Endodermal cell (in vitro differentiated cells): ENCODE measurements at regions not wholly inside any gene's neighbourhood (a gene's known extent, or its start where the extent isn't known, plus 50 kb on each side); places are given as distances from the start of the nearest gene placed in this dataset.

Experiments used
- DNase-seq: peaks from one replicate; pipeline ENCODE4 v3.0.0-alpha.2; 2017
- H3K27ac ChIP-seq: 2 replicates; pipeline ENCODE4 v1.5.1; 2013; ENCODE audit warnings: mild to moderate bottlenecking, low read depth, low read length, moderate library complexity
- H3K27me3 ChIP-seq: 2 replicates; pipeline ENCODE4 v1.6.1; 2013; ENCODE audit warnings: mild to moderate bottlenecking, low read length, moderate library complexity; ENCODE audit not compliant: insufficient read depth, control insufficient read depth, poor library complexity, severe bottlenecking
- H3K36me3 ChIP-seq: 2 replicates; pipeline ENCODE4 v1.7.0; 2013; ENCODE audit warnings: mild to moderate bottlenecking, low read length, moderate library complexity; ENCODE audit not compliant: control insufficient read depth, insufficient read depth
- H3K4me1 ChIP-seq: one replicate; pipeline ENCODE4 v1.7.0; 2013; ENCODE audit warnings: low read length; ENCODE audit not compliant: control insufficient read depth, insufficient read depth
- H3K4me3 ChIP-seq: 2 replicates; pipeline ENCODE4 v1.5.1; 2013; ENCODE audit warnings: mild to moderate bottlenecking, low read length, moderate library complexity
- H3K9ac ChIP-seq: 2 replicates; pipeline ENCODE4 v1.6.1; 2013; ENCODE audit warnings: mild to moderate bottlenecking, low read length, moderate library complexity; ENCODE audit not compliant: poor library complexity, severe bottlenecking; ENCODE audit errors: extremely low read depth
- H3K9me3 ChIP-seq: 2 replicates; pipeline ENCODE4 v1.6.1; 2013; ENCODE audit warnings: mild to moderate bottlenecking, low read length, moderate library complexity; ENCODE audit not compliant: control insufficient read depth
- H3K27ac Mint-ChIP-seq: 2 replicates; pipeline ENCODE4 v1.8.0; 2020; ENCODE audit warnings: mixed read lengths
- H3K27me3 Mint-ChIP-seq: 2 replicates; pipeline ENCODE4 v1.8.0; 2021; ENCODE audit warnings: mild to moderate bottlenecking, mixed read lengths; ENCODE audit not compliant: insufficient read depth
- H3K36me3 Mint-ChIP-seq: 2 replicates; pipeline ENCODE4 v1.8.0; 2020; ENCODE audit warnings: low read depth, mixed read lengths
- H3K4me1 Mint-ChIP-seq: 2 replicates; pipeline ENCODE4 v1.8.0; 2020; ENCODE audit warnings: mixed read lengths
- H3K4me3 Mint-ChIP-seq: 2 replicates; pipeline ENCODE4 v1.8.0; 2020; ENCODE audit warnings: mild to moderate bottlenecking, moderate library complexity, mixed read lengths
- H3K9me3 Mint-ChIP-seq: 2 replicates; pipeline ENCODE4 v1.8.0; 2020; ENCODE audit warnings: mild to moderate bottlenecking, mixed read lengths
- CTCF ChIP-seq: fragments of 200-600 bp; sonication (generic); conservative IDR thresholded peaks from 2 replicates; pipeline ENCODE4 v1.5.0; 2021; ENCODE audit warnings: antibody characterized with exemption, mild to moderate bottlenecking
- WGBS, 2 experiments: methylation state at CpG; one replicate each; pipeline versions ENCODE4 v1.1.5 to v1.1.7; 2013; ENCODE audit warnings: missing lambda C conversion rate in 2 of 2, mixed read lengths in 1 of 2; ENCODE audit not compliant: insufficient coverage in 1 of 2, insufficient read length in 1 of 2; 5-methylcytosine and 5-hydroxymethylcytosine counted together

GRCh38 chr1:38563942-38564735 is 295.4 kb downstream of the RRAGC start:
- TF ChIP-seq CTCF: no peak
- Mint-ChIP-seq H3K4me3 (no peak overlapping the region), H3K9me3 (no peaks in the 10 kb centered on the region), H3K27ac (no peak overlapping the region), H3K27me3 (peaks cover 49% of the 10 kb centered on the region), H3K4me1 (peaks cover 5% of the 10 kb centered on the region), H3K36me3 (no peaks in the 10 kb centered on the region)
- WGBS, 2 experiments: 92 to 95% methylated on average over 3 to 7 of the region's 7 CpGs
- no peak for DNase-seq
- H3K9me3 ChIP-seq: no peaks in the 10 kb centered on the region
- H3K9ac ChIP-seq: no peak overlapping the region
- no peak overlapping the region for H3K4me3 ChIP-seq
- peaks cover 18% of the 10 kb centered on the region for H3K27me3 ChIP-seq
- no peak overlapping the region for H3K27ac ChIP-seq
- H3K36me3 ChIP-seq: no peaks in the 10 kb centered on the region
- H3K4me1 ChIP-seq: no peaks in the 10 kb centered on the region

- H3K27me3 ChIP-seq: peaks cover 27% of the 10 kb centered on the region
- Mint-ChIP-seq H3K4me1 (peaks cover 24% of the 10 kb centered on the region), H3K4me3 (no peak overlapping the region), H3K9me3 (no peaks in the 10 kb centered on the region), H3K27me3 (peaks cover 41% of the 10 kb centered on the region), H3K27ac (no peak overlapping the region), H3K36me3 (no peaks in the 10 kb centered on the region)
- 70 to 84% methylated on average over 2 to 12 of the region's 12 CpGs for WGBS, 2 experiments
- no peaks in the 10 kb centered on the region for H3K36me3 ChIP-seq
- DNase-seq: no peak
- H3K9me3 ChIP-seq: no peaks in the 10 kb centered on the region
- no peak for TF ChIP-seq CTCF
- H3K4me1 ChIP-seq: peaks cover 3% of the 10 kb centered on the region
- no peak overlapping the region for H3K9ac ChIP-seq
- H3K4me3 ChIP-seq: no peak overlapping the region
- H3K27ac ChIP-seq: no peak overlapping the region
Observed at GRCh38 chr1:38561725-38562124, 297.8 kb downstream of the RRAGC start.

- Histone ChIP-seq H3K4me3 (no peak overlapping the region), H3K4me1 (peaks cover 3% of the 10 kb centered on the region), H3K27me3 (peaks cover 27% of the 10 kb centered on the region), H3K27ac (no peak overlapping the region), H3K36me3 (no peaks in the 10 kb centered on the region), H3K9ac (no peak overlapping the region), H3K9me3 (no peaks in the 10 kb centered on the region)
- DNase-seq: no peak
- no peak for TF ChIP-seq CTCF
- Mint-ChIP-seq H3K4me3 (no peak overlapping the region), H3K4me1 (peaks cover 24% of the 10 kb centered on the region), H3K27me3 (peaks cover 41% of the 10 kb centered on the region), H3K9me3 (no peaks in the 10 kb centered on the region), H3K27ac (no peak overlapping the region), H3K36me3 (no peaks in the 10 kb centered on the region)
- WGBS, 2 experiments: 92 to 93% methylated on average over 3 to 4 of the region's 4 CpGs
Observed at GRCh38 chr1:38561110-38561509, 298.5 kb downstream of the RRAGC start.
